PC-9 (cell line): ENCODE measurements at regions not wholly inside any gene's neighbourhood (a gene's known extent, or its start where the extent isn't known, plus 50 kb on each side); places are given as distances from the start of the nearest gene placed in this dataset.

Source experiments
- CTCF ChIP-seq: fragments of 200-600 bp; sonication (generic); conservative IDR thresholded peaks from 2 replicates; pipeline ENCODE4 v1.6.1; 2017; ENCODE audit warnings: mixed run types, antibody characterized with exemption, mild to moderate bottlenecking, moderate library complexity
- EZH2 ChIP-seq: fragments of 200-600 bp; sonication (generic); IDR thresholded peaks from 2 replicates; pipeline ENCODE4 v1.8.0; 2017; ENCODE audit warnings: antibody characterized with exemption, low read depth

- TF ChIP-seq EZH2 = no peak
- TF ChIP-seq CTCF = no peak
Measured at GRCh38 chr13:102536695-102537485, 59.9 kb upstream of the TPP2 start.
